Neural cell (in vitro differentiated cells): ENCODE measurements at regions not wholly inside any gene's neighbourhood (a gene's known extent, or its start where the extent isn't known, plus 50 kb on each side); places are given as distances from the start of the nearest gene placed in this dataset.

ENCODE experiments used
- H2AFZ ChIP-seq: fragments of 200-600, 300-800 bp; sonication (generic), shearing (Covaris generic); 2 replicates; pipeline ENCODE4 v1.6.0; 2014; ENCODE audit warnings: low read depth, mild to moderate bottlenecking, antibody characterized with exemption, low read length, moderate library complexity
- H3F3A ChIP-seq: fragments of 200-600 bp; shearing (Covaris generic); 2 replicates; pipeline ENCODE4 v1.6.1; 2016; ENCODE audit warnings: mild to moderate bottlenecking, moderate library complexity, mixed read lengths, antibody characterized with exemption, low read length; ENCODE audit not compliant: insufficient read depth, poor library complexity, severe bottlenecking
- H3K27ac ChIP-seq: fragments of 200-600, 300-800 bp; sonication (generic), shearing (Covaris generic); 2 replicates; pipeline ENCODE4 v1.5.1; 2014; ENCODE audit warnings: mild to moderate bottlenecking, low read length, moderate library complexity
- H3K27me3 ChIP-seq: fragments of 300-800, 200-600 bp; sonication (generic), shearing (Covaris generic); 2 replicates; pipeline ENCODE4 v1.6.0; 2014; ENCODE audit warnings: mild to moderate bottlenecking, low read depth, low read length, moderate library complexity; ENCODE audit not compliant: insufficient read depth
- H3K36me3 ChIP-seq: fragments of 300-800, 200-600 bp; sonication (generic), shearing (Covaris generic); 2 replicates; pipeline ENCODE4 v1.5.1; 2014; ENCODE audit warnings: mild to moderate bottlenecking, antibody characterized with exemption, low read length, moderate library complexity; ENCODE audit not compliant: insufficient read depth
- H3K4me2 ChIP-seq: fragments of 300-800, 200-600 bp; sonication (generic), shearing (Covaris generic); 2 replicates; pipeline ENCODE4 v1.6.0; 2014; ENCODE audit warnings: mild to moderate bottlenecking, low read length
- H3K4me3 ChIP-seq: fragments of 300-800, 200-600 bp; sonication (generic), shearing (Covaris generic); 2 replicates; pipeline ENCODE4 v1.5.1; 2014; ENCODE audit warnings: mild to moderate bottlenecking, low read length, moderate library complexity
- H3K79me2 ChIP-seq: fragments of 200-600 bp; shearing (Covaris generic); replicated peaks from 2 replicates; pipeline ENCODE4 v1.6.0; 2014; ENCODE audit warnings: mild to moderate bottlenecking, low read length, moderate library complexity; ENCODE audit not compliant: insufficient read depth
- H3K9ac ChIP-seq: fragments of 300-800, 200-600 bp; sonication (generic), shearing (Covaris generic); 2 replicates; pipeline ENCODE4 v1.6.1; 2016; ENCODE audit warnings: mild to moderate bottlenecking, low read length, mixed read lengths
- H3K9me2 ChIP-seq: fragments of 200-600 bp; shearing (Covaris generic); 2 replicates; pipeline ENCODE4 v1.6.1; 2016; ENCODE audit warnings: mild to moderate bottlenecking, low read length, mixed read lengths; ENCODE audit not compliant: insufficient read depth
- H3K9me3 ChIP-seq: fragments of 200-600, 300-800 bp; sonication (generic), shearing (Covaris generic); 2 replicates; pipeline ENCODE4 v1.6.1; 2016; ENCODE audit warnings: mild to moderate bottlenecking, mixed run types, low read length, moderate library complexity, mixed read lengths
- H4K20me1 ChIP-seq: fragments of 200-600 bp; shearing (Covaris generic); 2 replicates; pipeline ENCODE4 v1.6.1; 2016; ENCODE audit warnings: mild to moderate bottlenecking, mixed run types; ENCODE audit not compliant: insufficient read depth
- EP300 ChIP-seq: fragments of 450-650 bp; conservative IDR thresholded peaks from 2 replicates; pipeline ENCODE4 v1.6.1; 2014; ENCODE audit warnings: antibody characterized with exemption, mild to moderate bottlenecking, moderate library complexity; ENCODE audit not compliant: poor library complexity, severe bottlenecking
- EZH2 ChIP-seq: fragments of 200-600, 300-800 bp; shearing (Covaris generic), sonication (generic); IDR thresholded peaks from 2 replicates; pipeline ENCODE4 v1.6.1; 2014; ENCODE audit warnings: antibody characterized with exemption, low read length, borderline replicate concordance, mild to moderate bottlenecking; ENCODE audit not compliant: insufficient read depth, poor library complexity, severe bottlenecking
- MXI1 ChIP-seq: fragments of 450-650 bp; conservative IDR thresholded peaks from 2 replicates; pipeline ENCODE4 v1.6.1; 2014; ENCODE audit warnings: antibody characterized with exemption, mild to moderate bottlenecking; ENCODE audit not compliant: poor library complexity, severe bottlenecking
- POLR2AphosphoS5 ChIP-seq: IDR thresholded peaks from 2 replicates; pipeline ENCODE4 v1.6.1; 2012
- RAD21 ChIP-seq: fragments of 450-650 bp; conservative IDR thresholded peaks from 2 replicates; pipeline ENCODE4 v1.6.1; 2014; ENCODE audit warnings: antibody characterized with exemption, mild to moderate bottlenecking, moderate library complexity
- REST ChIP-seq: IDR thresholded peaks from 2 replicates; pipeline ENCODE4 v1.6.1; 2012; ENCODE audit warnings: borderline replicate concordance
- SMC3 ChIP-seq: fragments of 450-650 bp; conservative IDR thresholded peaks from 2 replicates; pipeline ENCODE4 v1.6.1; 2014; ENCODE audit warnings: antibody characterized with exemption, mild to moderate bottlenecking, moderate library complexity; ENCODE audit not compliant: poor library complexity
- TAF1 ChIP-seq: IDR thresholded peaks from 2 replicates; pipeline ENCODE4 v1.6.1; 2012; ENCODE audit warnings: low read depth
- TF ChIP-seq, protein P1 (sequence below): fragments of 450-650 bp; IDR thresholded peaks from 2 replicates; pipeline ENCODE4 v1.5.1; 2014; ENCODE audit warnings: antibody characterized with exemption, mild to moderate bottlenecking, moderate library complexity; ENCODE audit not compliant: poor library complexity, severe bottlenecking

DNA sequence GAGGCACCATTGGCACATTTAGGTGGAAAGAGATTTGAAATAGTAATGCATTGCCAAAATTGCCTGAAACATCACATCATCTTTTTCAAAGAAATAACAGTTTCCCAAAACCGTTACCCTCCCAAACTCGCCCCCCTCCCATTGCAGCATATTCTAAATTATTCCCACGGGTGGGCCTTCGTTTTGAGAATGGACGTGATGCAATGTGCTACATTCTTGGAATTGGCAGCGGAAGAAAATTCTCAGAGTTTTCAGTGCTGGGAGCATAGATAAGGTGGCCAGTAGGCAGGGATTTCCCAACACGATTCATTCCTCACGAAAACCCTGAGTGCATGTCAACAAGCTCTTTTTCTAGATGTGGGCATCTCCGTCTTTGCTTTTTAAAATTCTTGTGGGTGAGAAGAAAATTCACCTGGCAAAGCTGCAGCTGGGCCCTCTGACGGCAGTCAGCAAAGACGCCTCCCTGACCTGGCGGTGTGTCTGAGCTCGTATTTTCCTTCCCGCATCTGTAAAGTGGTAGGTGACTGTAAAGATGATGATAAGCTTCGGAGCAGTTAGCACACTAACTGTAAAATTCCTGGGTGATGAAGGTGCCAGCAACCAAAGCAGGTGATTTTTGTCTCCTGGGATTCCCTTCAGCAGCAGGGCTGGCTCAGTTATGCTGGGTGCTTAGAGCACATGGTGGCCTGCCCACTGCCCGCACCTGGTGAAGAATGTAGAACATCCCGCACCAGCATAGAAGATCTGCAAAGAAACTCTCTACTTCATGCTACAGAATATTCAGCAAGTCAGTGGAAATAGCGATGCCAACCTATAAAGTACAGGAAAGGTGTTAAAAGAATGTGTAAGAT lies 141.9 kb upstream of the KLF6 start:
- Histone ChIP-seq H4K20me1 (no peaks in the 10 kb centered on the region), H3K9ac (no peak overlapping the region), H3K79me2 (no peaks in the 10 kb centered on the region)

DNA sequence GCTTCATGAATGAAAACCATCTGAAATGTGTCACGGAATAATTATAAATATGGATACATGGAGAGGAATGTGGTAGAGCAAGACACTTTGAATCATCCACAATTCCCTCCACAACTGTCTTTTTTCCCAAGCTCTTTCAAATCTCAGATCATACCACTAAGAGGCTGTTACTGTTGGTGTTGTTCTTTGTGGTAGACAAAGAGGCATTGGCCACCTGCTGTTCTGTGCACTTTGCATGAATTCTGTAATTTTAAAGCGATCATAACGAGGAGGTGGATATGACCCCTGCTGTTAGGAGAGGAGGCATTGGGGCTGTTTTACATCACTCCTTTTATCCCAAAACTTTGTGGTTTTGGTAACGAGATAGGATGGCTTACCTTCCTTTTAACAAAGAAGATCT lies 141.2 kb upstream of the KLF6 start:
- no peaks in the 10 kb centered on the region for H3K9me2 ChIP-seq
- H3F3A ChIP-seq: no peaks in the 10 kb centered on the region
- no peaks in the 10 kb centered on the region for H3K36me3 ChIP-seq
- H3K4me3 ChIP-seq: no peak overlapping the region
- H3K79me2 ChIP-seq: no peaks in the 10 kb centered on the region
- no peak overlapping the region for H3K4me2 ChIP-seq
- H2AFZ ChIP-seq: no peak overlapping the region
- H3K9ac ChIP-seq: no peak overlapping the region
- no peak overlapping the region for H3K27ac ChIP-seq
- no peaks in the 10 kb centered on the region for H3K27me3 ChIP-seq
- TF ChIP-seq, protein P1, sequence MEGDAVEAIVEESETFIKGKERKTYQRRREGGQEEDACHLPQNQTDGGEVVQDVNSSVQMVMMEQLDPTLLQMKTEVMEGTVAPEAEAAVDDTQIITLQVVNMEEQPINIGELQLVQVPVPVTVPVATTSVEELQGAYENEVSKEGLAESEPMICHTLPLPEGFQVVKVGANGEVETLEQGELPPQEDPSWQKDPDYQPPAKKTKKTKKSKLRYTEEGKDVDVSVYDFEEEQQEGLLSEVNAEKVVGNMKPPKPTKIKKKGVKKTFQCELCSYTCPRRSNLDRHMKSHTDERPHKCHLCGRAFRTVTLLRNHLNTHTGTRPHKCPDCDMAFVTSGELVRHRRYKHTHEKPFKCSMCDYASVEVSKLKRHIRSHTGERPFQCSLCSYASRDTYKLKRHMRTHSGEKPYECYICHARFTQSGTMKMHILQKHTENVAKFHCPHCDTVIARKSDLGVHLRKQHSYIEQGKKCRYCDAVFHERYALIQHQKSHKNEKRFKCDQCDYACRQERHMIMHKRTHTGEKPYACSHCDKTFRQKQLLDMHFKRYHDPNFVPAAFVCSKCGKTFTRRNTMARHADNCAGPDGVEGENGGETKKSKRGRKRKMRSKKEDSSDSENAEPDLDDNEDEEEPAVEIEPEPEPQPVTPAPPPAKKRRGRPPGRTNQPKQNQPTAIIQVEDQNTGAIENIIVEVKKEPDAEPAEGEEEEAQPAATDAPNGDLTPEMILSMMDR: no peak
- H3K9me3 ChIP-seq: no peaks in the 10 kb centered on the region
- H4K20me1 ChIP-seq: no peaks in the 10 kb centered on the region

More for the DNA sequence above, 141.9 kb upstream of the KLF6 start:
- Histone ChIP-seq H3K9me3 (no peaks in the 10 kb centered on the region), H3K27me3 (no peaks in the 10 kb centered on the region), H3K27ac (no peak overlapping the region), H2AFZ (no peak overlapping the region), H3K36me3 (no peaks in the 10 kb centered on the region), H3K9me2 (no peaks in the 10 kb centered on the region), H3K4me3 (no peak overlapping the region), H3K4me2 (no peak overlapping the region), H3F3A (no peaks in the 10 kb centered on the region)
- no peak for TF ChIP-seq REST
- TF ChIP-seq SMC3: no peak
- TF ChIP-seq EP300: no peak
- no peak for TF ChIP-seq POLR2AphosphoS5
- no peak for TF ChIP-seq TAF1
- TF ChIP-seq MXI1: no peak
- TF ChIP-seq EZH2: no peak
- no peak for TF ChIP-seq RAD21
- TF ChIP-seq, protein P1: no peak
